ENCODE measurements at regions not wholly inside any gene's neighbourhood (a gene's known extent, or its start where the extent isn't known, plus 50 kb on each side); places are given as distances from the start of the nearest gene placed in this dataset.

- H3K9ac ChIP-seq (ENCODE audit: low read depth in 1 of 2, low read length in 2 of 2) = no peak overlapping the region
- WGBS = 40% methylated on average over 1 of the region's 1 CpG
- H3K36me3 ChIP-seq (ENCODE audit: control insufficient read depth in 4 of 4, insufficient read depth in 3 of 4, low read depth in 1 of 4, low read length in 3 of 4) = no peaks in the 10 kb centered on the region
- DNase-seq (ENCODE audit: low spot score) = no peak
- H3K9me3 ChIP-seq (ENCODE audit: control insufficient read depth in 4 of 4, low read length in 3 of 4) = no peaks in the 10 kb centered on the region
- no peak overlapping the region for H3K27ac ChIP-seq (ENCODE audit: low read depth in 1 of 2, low read length in 2 of 2)
- no peak overlapping the region for H3K4me3 ChIP-seq (ENCODE audit: low read depth in 1 of 3, low read length in 3 of 3)
- H3K27me3 ChIP-seq (ENCODE audit: control insufficient read depth in 4 of 4, insufficient read depth in 4 of 4, low read length in 3 of 4) = no peaks in the 10 kb centered on the region
- TF ChIP-seq HNF4A (conservative IDR thresholded peaks at IDR 0.05) = no peak
- TF ChIP-seq JUND (IDR thresholded peaks at IDR 0.05) = no peak
- TF ChIP-seq GABPA (IDR thresholded peaks at IDR 0.05 in 1 of 2, conservative IDR thresholded peaks at IDR 0.05 in 1 of 2) = no peak
- TF ChIP-seq HNF4G (IDR thresholded peaks at IDR 0.05) = no peak
- no peak for TF ChIP-seq REST (IDR thresholded peaks at IDR 0.05)
- no peak for TF ChIP-seq YY1 (IDR thresholded peaks at IDR 0.05)
- no peak for TF ChIP-seq ATF3 (IDR thresholded peaks at IDR 0.05)
- TF ChIP-seq FOXA2 (IDR thresholded peaks at IDR 0.05) = no peak
- TF ChIP-seq TAF1 (conservative IDR thresholded peaks at IDR 0.05) = no peak
- no peak for TF ChIP-seq CTCF (IDR thresholded peaks at IDR 0.05; ENCODE audit: low read depth, low read length, missing input control)
- TF ChIP-seq FOXA1 (IDR thresholded peaks at IDR 0.05) = no peak
- TF ChIP-seq RAD21 (IDR thresholded peaks at IDR 0.05) = no peak
- no peak for TF ChIP-seq NR2F2 (IDR thresholded peaks at IDR 0.05)
- no peak for TF ChIP-seq RXRA (IDR thresholded peaks at IDR 0.05)
- TF ChIP-seq MAX (IDR thresholded peaks at IDR 0.05) = no peak
- TF ChIP-seq SP1 (IDR thresholded peaks at IDR 0.05) = no peak
- no peak for TF ChIP-seq ZBTB33 (IDR thresholded peaks at IDR 0.05)
- TF ChIP-seq EGR1 (IDR thresholded peaks at IDR 0.05; ENCODE audit: low read depth in 2 of 2) = no peak
- H3K4me1 ChIP-seq (ENCODE audit: control insufficient read depth in 4 of 4, insufficient read depth in 4 of 4, low read length in 3 of 4) = no peaks in the 10 kb centered on the region
These were observed 732.1 kb upstream of the RIOK2 start for GRCh38 chr5:97915106-97915505.

Data from liver (tissue), 8 donors.